ENCODE measurements at regions not wholly inside any gene's neighbourhood (a gene's known extent, or its start where the extent isn't known, plus 50 kb on each side); places are given as distances from the start of the nearest gene placed in this dataset.

GRCh38 chr15:94930960-94931359 is 699.6 kb downstream of the MCTP2 start:
- intact Hi-C loops (cut with micrococcal nuclease) = no loop called here
- ATAC-seq (no peak), DNase-seq (no peak)

- intact Hi-C loops (cut with micrococcal nuclease) = no loop called here
- ATAC-seq = no peak
These were observed 703.1 kb downstream of the MCTP2 start for GRCh38 chr15:94934440-94934839.

DNA sequence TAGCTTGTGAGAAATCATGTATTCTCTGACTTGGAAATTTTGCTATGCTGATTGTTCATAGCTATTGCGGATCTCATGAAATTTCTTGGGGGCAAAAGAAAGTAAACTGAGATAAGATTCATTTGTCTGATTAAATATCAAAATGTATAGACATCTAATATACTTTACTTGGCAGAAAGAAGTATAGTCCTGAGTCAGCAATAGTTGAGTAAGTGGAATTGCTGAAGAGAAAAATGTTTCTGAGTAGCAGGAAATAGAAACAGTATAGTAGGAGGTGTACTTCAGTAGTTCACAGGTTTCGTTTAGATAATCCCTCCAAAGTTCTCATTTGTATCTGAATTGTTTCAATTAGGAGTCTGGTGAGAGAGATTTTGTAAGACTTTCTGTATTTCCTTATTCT is 705.9 kb downstream of the MCTP2 start:
- intact Hi-C loops (cut with micrococcal nuclease) = no loop called here
- ATAC-seq (no peak), DNase-seq (no peak)

More at GRCh38 chr15:94934440-94934839, 703.1 kb downstream of the MCTP2 start:
- no peak for DNase-seq

DNA sequence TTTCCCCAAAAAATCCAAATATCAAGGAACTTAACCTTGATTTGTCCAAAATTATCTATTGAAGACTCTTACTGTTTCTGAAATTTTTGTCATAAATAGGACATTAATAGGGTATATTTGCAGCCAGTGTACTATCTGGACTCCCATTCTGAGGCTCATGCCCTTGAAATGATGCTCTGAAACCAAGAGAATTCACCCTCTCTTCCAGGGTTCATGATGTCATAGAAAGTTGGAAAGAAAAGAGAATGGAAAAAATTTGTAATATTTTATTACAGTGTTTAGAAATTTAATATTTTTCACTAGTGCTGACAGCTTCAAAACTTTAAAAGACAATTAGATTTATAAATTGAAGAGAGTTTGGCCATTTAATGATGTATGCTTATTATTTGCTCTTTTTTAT is 712.5 kb downstream of the MCTP2 start:
- DNase-seq (no peak), ATAC-seq (no peak)

DNA sequence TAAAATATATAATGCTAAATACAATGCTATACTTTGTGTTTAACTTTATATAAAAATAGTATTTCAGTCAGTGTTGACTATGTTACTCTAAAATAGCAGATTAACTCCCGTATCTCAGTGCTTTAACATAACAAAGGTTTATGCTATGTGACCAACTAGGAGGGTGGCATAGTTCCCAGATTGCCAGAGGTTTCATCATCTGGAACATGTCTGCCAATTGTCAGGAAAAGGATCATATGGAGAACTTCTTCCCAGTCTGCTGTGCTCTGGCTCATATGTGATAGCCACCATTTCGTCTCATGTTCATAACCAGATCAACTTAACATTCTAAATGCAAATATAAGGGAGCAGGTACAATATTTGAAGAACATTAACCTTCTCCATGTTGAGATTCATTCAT is 720.2 kb downstream of the MCTP2 start:
- no peak for DNase-seq
- intact Hi-C loops (cut with micrococcal nuclease) = no loop called here
- ATAC-seq = no peak

More for the DNA sequence above, 712.5 kb downstream of the MCTP2 start:
- intact Hi-C loops (cut with micrococcal nuclease) = no loop called here

DNA sequence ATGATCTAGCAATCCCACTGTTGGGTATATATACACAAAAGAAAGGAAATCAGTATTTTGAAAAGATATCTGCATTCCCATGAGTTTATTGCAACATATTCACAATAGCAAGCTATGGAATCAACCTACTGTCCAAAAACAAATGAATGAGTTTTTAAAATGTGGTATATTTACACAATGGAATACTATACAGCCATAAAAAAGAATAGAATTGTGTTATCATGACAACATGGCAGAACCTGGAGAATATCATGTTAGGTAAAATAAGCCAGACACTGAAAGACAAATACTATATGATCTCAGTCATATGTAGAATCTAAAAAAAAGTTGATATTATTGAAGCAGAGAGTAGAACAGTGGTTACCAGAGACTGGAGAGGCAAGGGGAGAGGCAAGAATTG is 732.6 kb downstream of the MCTP2 start:
- intact Hi-C loops (cut with micrococcal nuclease) = no loop called here
- no peak for DNase-seq
- no peak for ATAC-seq

DNA sequence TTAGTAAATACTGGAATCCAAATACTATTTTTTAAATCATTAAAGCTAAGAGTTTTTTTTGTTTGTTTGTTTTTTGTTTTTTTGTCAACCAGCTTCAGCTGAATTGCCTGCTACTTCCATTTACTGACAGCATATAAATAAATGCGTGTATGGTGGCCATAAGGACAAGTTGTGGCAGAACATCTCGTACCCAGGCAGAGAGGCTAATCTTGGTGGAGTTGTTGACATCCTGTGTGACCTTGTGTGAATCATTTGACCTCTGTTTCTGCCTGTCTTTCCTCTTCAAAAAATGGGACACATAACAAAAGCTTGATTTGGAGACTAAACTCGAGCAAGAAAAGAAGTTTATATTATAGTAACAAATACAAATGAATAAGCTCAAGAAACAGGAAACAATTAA is 734.2 kb downstream of the MCTP2 start:
- intact Hi-C loops (cut with micrococcal nuclease) = no loop called here
- peak; percentile 56 for ATAC-seq
- no peak for DNase-seq

DNA sequence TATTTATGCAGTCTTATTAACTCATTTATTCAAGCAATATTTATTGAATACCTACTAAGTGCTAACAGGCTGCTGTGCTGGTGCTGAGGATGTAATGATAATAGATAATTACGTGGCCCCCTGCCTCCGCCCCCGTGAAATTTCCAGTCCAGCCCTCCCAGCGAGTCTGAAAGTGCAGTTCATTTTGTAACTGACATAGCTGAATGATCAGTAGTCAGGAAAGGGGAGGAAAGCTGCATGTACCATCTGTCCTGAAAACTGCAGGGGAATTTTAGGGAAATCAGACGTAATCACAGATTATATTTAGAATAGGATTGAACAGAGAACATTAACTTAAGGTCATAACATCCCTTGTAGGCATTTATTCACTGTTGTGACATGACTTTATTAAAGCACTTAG is 736.8 kb downstream of the MCTP2 start:
- intact Hi-C loops (cut with micrococcal nuclease) = no loop called here
- ATAC-seq = peak; percentile 31

DNA sequence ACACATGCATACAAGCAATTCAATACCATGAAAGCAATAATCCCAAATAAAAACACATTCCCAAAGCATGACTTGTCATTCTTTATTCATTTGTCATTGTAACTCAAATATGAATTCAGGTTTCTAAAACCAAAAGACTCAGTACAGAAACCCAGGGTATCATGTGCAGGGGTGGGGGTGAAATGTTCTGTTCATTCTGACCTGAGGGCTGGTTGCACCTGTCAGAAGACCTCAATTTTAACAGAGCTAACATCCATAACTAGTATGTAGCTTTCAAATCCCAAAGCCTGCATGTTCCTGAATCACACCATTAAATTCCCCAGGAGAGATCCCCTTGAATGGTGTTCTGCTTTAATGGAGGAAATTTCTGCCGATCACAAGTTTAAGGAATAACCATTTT is 738.7 kb downstream of the MCTP2 start:
- intact Hi-C loops (cut with micrococcal nuclease) = no loop called here
- DNase-seq (no peak), ATAC-seq (no peak)

More for the DNA sequence above, 736.8 kb downstream of the MCTP2 start:
- DNase-seq = no peak

- DNase-seq (no peak), ATAC-seq (no peak)
- intact Hi-C loops (cut with micrococcal nuclease) = no loop called here
These were observed 739.4 kb downstream of the MCTP2 start for GRCh38 chr15:94970802-94971201.

GRCh38 chr15:94972314-94972713 is 741.0 kb downstream of the MCTP2 start:
- intact Hi-C loops (cut with micrococcal nuclease) = no loop called here
- no peak for ATAC-seq
- DNase-seq = no peak

GRCh38 chr15:94987085-94987484 is 755.7 kb downstream of the MCTP2 start:
- ATAC-seq = no peak
- no peak for DNase-seq
- intact Hi-C loops (cut with micrococcal nuclease) = no loop called here

- intact Hi-C loops (cut with micrococcal nuclease) = no loop called here
- peak; percentile 86 for ATAC-seq
- DNase-seq = no peak
These were observed 760.4 kb downstream of the MCTP2 start for GRCh38 chr15:94991718-94992117.

- DNase-seq = no peak
- no peak for ATAC-seq
- intact Hi-C loops (cut with micrococcal nuclease) = no loop called here
These were observed 778.3 kb downstream of the MCTP2 start for GRCh38 chr15:95009635-95010034.

DNA sequence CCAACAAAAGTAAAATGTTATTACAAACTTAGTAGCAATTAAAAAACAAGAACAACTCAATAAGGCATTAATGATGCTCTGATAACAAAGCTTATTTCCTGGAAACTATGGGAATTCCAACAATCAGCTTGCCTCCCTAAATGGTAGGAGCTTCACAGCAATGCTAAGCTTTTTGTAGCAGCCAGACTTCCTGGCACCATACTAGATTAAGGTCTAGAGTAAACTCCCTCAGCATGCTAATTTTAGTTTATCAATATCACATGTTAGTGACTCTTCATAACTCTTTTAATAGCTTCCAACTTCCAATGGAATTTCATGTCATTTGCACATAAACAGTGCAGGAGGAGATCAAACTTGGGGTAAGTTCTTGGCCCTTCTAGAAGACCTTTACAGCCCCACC is 782.0 kb downstream of the MCTP2 start:
- intact Hi-C loops (cut with micrococcal nuclease) = no loop called here
- ATAC-seq (peak; percentile 71), DNase-seq (no peak)

DNA sequence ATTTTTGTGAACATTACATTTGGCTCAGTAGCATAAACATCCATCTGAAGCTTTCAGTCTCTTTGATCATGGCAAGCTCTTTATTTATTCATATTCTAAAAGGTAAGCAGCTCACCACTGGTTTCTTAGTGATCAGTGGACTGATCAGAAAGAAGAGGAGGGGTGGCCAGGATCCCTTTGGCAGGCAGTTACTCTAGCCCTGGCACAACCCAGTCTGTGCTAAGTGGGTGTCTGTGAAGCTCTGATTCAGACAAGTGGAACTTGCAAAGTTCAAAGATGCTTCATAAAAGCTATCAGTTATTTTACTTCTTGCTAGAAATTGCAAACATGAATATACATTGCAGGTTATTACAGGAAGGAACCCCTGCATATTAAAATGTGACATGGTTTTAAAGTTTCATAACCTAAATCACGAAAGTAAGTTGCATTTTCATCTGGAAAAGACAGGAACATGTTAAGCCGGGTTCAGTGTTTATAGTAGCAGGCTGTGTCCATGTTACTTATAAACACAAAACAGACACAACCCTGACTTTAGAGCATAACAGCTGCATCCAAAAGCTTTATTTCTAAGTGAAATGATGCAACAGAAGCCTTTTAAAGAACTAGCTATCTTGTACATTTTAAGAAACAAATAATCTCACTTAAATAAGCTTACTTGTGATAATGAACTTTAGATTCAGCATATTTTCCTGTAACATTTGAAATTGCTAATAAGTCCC is 785.3 kb downstream of the MCTP2 start:
- peak; percentile 89 for ATAC-seq
- DNase-seq = no peak
- intact Hi-C loops (cut with micrococcal nuclease) = no loop called here

GRCh38 chr15:95017666-95018328 is 786.4 kb downstream of the MCTP2 start:
- ATAC-seq (peak; percentile 52), DNase-seq (peak; percentile 77)
- intact Hi-C loops (cut with micrococcal nuclease) = no loop called here

DNA sequence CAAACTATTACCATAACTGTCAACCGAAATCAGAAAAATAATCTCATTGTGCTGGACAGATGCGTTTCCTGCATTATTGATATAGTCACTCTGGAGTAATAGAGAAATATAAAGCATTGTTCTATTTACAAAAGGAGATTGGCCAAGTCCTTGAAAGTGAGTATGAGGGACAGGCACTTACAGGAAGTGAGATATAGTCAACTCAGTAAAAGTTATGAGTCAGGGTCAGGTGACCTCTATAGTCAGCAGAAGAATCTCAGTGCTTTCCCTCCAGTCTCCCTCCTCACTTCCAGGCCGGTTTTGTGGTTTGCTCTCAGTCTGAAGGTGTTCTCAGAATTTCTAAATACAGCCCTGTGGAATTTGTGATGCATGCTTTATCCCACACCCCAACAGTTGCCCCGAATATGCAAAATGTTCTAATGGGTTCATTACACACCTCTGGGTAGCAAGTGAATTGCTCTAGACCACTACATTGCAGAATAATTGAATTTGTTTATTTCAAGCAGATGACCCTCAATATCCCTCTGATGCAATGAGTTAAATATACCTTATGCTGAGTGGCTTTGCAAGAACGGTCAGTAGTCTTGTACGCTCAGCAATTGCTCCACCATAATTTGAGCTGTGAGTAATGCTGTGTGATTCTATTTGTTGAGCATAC is 787.7 kb downstream of the MCTP2 start:
- ATAC-seq = peak; percentile 44
- no peak for DNase-seq
- intact Hi-C loops (cut with micrococcal nuclease) = no loop called here

DNA sequence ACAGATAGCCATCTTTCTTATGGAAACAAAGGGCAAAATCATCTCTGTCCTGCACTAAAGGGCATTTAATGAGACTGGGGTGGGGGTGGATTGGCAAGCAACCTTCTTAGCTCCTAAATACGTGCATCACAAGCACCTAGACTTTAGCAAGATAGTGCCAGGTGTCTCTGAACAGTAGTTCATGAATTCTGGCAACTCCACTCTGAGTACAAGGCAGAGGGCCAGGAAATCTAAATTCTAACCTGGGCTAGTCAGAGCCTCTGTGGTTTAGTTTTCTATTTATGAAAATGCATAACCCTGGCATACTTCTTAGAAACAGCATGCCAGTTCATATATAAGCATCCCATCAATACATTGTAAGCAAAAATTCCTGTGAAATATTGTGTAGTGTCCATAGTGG is 788.5 kb downstream of the MCTP2 start:
- peak; percentile 50 for ATAC-seq
- no peak for DNase-seq
- intact Hi-C loops (cut with micrococcal nuclease) = no loop called here

DNA sequence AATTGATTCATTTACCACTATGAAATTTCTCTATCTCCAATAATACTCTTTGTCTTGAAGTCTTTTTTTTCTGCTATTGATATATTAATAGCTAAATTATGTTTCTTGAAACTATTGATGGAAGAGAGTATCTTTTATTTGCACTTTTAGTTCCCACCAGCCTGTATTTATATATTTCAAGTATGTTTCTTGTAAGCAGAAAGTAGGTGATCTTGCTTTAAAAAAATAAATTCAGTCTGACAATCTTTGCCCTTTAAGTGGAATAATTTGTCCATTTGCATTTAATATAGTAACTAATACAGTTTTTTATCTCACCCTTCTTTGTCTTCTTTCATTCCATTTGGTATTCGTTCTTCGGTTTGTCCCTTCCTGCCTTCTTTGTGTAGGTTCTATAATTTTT is 790.5 kb downstream of the MCTP2 start:
- intact Hi-C loops (cut with micrococcal nuclease) = no loop called here
- ATAC-seq (no peak), DNase-seq (no peak)

GRCh38 chr15:95024351-95024750 is 793.0 kb downstream of the MCTP2 start:
- DNase-seq (no peak), ATAC-seq (no peak)
- intact Hi-C loops (cut with micrococcal nuclease) = no loop called here
